ENCODE measurements at regions not wholly inside any gene's neighbourhood (a gene's known extent, or its start where the extent isn't known, plus 50 kb on each side); places are given as distances from the start of the nearest gene placed in this dataset.

DNA sequence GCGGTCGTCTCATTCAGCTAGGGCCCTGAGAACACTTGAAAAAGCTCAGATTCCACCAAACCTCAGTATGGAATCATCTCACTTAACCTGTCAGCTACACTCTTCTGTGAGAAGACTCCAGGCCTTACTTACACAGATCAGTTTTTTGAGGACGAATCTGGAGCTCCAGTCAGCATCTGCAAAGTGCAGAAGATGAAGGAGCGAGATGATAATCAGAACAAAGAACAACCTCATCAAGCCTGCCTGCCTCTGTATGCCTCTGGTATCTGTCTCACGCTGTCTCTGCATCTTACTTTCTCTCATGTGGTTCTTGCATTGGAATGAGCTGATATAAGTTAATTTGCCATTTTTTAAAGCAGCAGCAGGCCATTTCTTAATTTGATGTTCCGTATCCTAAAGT is 444.1 kb upstream of the LRATD1 start:
- H3K27me3 ChIP-seq (ENCODE audit: insufficient read depth, poor library complexity, severe bottlenecking) = no peaks in the 10 kb centered on the region
- TF ChIP-seq SPI1 (IDR thresholded peaks at IDR 0.05; ENCODE audit: borderline replicate concordance, low read depth) (no peak), POLR2AphosphoS5 (IDR thresholded peaks at IDR 0.05; ENCODE audit: low read depth) (no peak), GABPA (IDR thresholded peaks at IDR 0.05; ENCODE audit: low read depth) (no peak)
- TF ChIP-seq, protein P1, sequence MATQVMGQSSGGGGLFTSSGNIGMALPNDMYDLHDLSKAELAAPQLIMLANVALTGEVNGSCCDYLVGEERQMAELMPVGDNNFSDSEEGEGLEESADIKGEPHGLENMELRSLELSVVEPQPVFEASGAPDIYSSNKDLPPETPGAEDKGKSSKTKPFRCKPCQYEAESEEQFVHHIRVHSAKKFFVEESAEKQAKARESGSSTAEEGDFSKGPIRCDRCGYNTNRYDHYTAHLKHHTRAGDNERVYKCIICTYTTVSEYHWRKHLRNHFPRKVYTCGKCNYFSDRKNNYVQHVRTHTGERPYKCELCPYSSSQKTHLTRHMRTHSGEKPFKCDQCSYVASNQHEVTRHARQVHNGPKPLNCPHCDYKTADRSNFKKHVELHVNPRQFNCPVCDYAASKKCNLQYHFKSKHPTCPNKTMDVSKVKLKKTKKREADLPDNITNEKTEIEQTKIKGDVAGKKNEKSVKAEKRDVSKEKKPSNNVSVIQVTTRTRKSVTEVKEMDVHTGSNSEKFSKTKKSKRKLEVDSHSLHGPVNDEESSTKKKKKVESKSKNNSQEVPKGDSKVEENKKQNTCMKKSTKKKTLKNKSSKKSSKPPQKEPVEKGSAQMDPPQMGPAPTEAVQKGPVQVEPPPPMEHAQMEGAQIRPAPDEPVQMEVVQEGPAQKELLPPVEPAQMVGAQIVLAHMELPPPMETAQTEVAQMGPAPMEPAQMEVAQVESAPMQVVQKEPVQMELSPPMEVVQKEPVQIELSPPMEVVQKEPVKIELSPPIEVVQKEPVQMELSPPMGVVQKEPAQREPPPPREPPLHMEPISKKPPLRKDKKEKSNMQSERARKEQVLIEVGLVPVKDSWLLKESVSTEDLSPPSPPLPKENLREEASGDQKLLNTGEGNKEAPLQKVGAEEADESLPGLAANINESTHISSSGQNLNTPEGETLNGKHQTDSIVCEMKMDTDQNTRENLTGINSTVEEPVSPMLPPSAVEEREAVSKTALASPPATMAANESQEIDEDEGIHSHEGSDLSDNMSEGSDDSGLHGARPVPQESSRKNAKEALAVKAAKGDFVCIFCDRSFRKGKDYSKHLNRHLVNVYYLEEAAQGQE (IDR thresholded peaks at IDR 0.05; ENCODE audit: insufficient replicate concordance, low read depth) = no peak
- TF ChIP-seq, protein P2, sequence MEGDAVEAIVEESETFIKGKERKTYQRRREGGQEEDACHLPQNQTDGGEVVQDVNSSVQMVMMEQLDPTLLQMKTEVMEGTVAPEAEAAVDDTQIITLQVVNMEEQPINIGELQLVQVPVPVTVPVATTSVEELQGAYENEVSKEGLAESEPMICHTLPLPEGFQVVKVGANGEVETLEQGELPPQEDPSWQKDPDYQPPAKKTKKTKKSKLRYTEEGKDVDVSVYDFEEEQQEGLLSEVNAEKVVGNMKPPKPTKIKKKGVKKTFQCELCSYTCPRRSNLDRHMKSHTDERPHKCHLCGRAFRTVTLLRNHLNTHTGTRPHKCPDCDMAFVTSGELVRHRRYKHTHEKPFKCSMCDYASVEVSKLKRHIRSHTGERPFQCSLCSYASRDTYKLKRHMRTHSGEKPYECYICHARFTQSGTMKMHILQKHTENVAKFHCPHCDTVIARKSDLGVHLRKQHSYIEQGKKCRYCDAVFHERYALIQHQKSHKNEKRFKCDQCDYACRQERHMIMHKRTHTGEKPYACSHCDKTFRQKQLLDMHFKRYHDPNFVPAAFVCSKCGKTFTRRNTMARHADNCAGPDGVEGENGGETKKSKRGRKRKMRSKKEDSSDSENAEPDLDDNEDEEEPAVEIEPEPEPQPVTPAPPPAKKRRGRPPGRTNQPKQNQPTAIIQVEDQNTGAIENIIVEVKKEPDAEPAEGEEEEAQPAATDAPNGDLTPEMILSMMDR (IDR thresholded peaks at IDR 0.05; ENCODE audit: insufficient read depth, low read length) = no peak
- H3K4me3 ChIP-seq (replicated peaks; ENCODE audit: insufficient read depth, low read length) = no peak overlapping the region
- DNase-seq (ENCODE audit: low read depth in 1 of 2, low spot score in 1 of 2) = no peak
- no peak overlapping the region for H3K27ac ChIP-seq (replicated peaks)

DNA sequence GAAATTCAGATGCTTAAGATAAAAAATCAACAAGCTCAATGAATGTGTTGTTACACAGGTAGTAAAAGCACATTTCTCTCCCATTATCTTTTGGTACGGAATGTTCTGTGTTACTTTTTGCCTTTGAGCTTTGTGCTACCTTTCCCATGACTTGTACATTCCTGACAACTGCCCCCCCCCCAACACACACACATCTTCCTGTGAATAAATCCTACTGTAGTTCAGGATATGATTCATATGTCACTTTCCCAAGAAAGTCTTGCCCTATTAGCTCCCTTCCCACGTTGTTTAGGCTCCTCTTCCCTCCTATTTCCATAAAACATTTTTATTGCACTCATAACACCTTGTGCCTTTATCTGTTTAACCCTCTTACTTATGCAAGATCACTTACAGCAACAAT is 442.6 kb upstream of the LRATD1 start:
- TF ChIP-seq, protein P1 (IDR thresholded peaks at IDR 0.05; ENCODE audit: insufficient replicate concordance, low read depth) = no peak
- TF ChIP-seq GABPA (IDR thresholded peaks at IDR 0.05; ENCODE audit: low read depth) (no peak), SPI1 (IDR thresholded peaks at IDR 0.05; ENCODE audit: borderline replicate concordance, low read depth) (no peak), POLR2AphosphoS5 (IDR thresholded peaks at IDR 0.05; ENCODE audit: low read depth) (no peak)
- TF ChIP-seq, protein P2 (IDR thresholded peaks at IDR 0.05; ENCODE audit: insufficient read depth, low read length) = no peak

DNA sequence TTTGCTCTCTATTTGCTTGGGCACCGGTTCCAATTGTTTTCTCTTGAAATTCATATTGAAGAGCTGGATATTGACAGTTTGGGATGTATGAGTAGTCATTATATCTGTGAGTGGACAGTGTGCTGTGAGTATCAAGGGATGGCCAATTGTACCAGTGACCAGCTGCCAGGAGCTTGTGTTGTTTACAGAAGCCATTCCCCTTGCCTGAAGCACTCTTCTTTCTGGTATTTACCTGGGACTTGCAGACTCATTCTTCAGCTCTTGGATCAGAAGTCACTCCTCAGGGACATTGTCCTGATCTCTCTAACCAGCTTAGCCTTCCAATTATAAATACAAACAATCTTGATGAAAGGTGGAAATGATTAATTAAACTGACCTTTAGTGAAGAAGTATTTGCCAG is 438.3 kb upstream of the LRATD1 start:
- Histone ChIP-seq H3K27ac (replicated peaks) (no peak overlapping the region), H3K4me3 (replicated peaks; ENCODE audit: insufficient read depth, low read length) (no peak overlapping the region), H3K27me3 (ENCODE audit: insufficient read depth, poor library complexity, severe bottlenecking) (no peaks in the 10 kb centered on the region)
- TF ChIP-seq, protein P2 (IDR thresholded peaks at IDR 0.05; ENCODE audit: insufficient read depth, low read length) = no peak
- TF ChIP-seq POLR2AphosphoS5 (IDR thresholded peaks at IDR 0.05; ENCODE audit: low read depth) (no peak), SPI1 (IDR thresholded peaks at IDR 0.05; ENCODE audit: borderline replicate concordance, low read depth) (no peak)
- DNase-seq (ENCODE audit: low read depth in 1 of 2, low spot score in 1 of 2) = no peak

More for the DNA sequence above, 442.6 kb upstream of the LRATD1 start:
- Histone ChIP-seq H3K27ac (replicated peaks) (no peak overlapping the region), H3K4me3 (replicated peaks; ENCODE audit: insufficient read depth, low read length) (no peak overlapping the region), H3K27me3 (ENCODE audit: insufficient read depth, poor library complexity, severe bottlenecking) (no peaks in the 10 kb centered on the region)
- DNase-seq (ENCODE audit: low read depth in 1 of 2, low spot score in 1 of 2) = no peak

DNA sequence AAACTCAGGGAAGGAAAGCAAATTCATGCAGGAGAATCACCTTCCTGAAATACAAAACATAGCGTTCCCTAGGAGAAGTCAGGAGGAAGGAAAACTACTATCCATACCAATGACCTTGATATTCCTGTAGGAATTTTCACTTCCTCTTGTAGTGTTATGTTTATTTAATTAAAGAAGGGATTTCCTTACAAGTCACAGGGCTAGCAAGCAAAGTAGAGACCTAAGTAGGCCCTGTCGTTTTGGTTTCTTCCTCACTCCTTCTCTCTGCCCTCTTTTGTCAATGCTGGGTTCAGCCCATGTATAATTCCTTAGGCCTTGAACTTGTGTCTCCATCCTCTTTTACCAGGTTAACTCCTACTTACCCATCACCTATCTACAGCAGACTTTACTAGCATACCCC is 435.2 kb upstream of the LRATD1 start:
- Histone ChIP-seq H3K27ac (replicated peaks) (no peak overlapping the region), H3K4me3 (replicated peaks; ENCODE audit: insufficient read depth, low read length) (no peak overlapping the region), H3K27me3 (ENCODE audit: insufficient read depth, poor library complexity, severe bottlenecking) (no peaks in the 10 kb centered on the region)
- no peak for DNase-seq (ENCODE audit: low read depth in 1 of 2, low spot score in 1 of 2)
- TF ChIP-seq, protein P2 (IDR thresholded peaks at IDR 0.05; ENCODE audit: insufficient read depth, low read length) = no peak
- TF ChIP-seq, protein P1 (IDR thresholded peaks at IDR 0.05; ENCODE audit: insufficient replicate concordance, low read depth) = no peak
- no peak for TF ChIP-seq POLR2AphosphoS5 (IDR thresholded peaks at IDR 0.05; ENCODE audit: low read depth)
- TF ChIP-seq GABPA (IDR thresholded peaks at IDR 0.05; ENCODE audit: low read depth) = no peak
- no peak for TF ChIP-seq SPI1 (IDR thresholded peaks at IDR 0.05; ENCODE audit: borderline replicate concordance, low read depth)
